Tibial artery (tissue), 4 donors: ENCODE measurements at regions not wholly inside any gene's neighbourhood (a gene's known extent, or its start where the extent isn't known, plus 50 kb on each side); places are given as distances from the start of the nearest gene placed in this dataset.
"Not testable (repeated sequence)": the region's sequence is repeated elsewhere in the genome, so short reads cannot be mapped to it uniquely, and the experiment has no call there.

Experiments used
- DNase-seq, 2 donors: peaks; one replicate each; pipeline ENCODE4 v3.0.0-alpha.2; 2019
- H3K27ac ChIP-seq, 2 donors: fragments of 200-600 bp; sonication (generic) in 1 of 2; 1 replicate in 1 of 2; 2 replicates in 1 of 2; pipeline ENCODE4 v1.5.1; 2018 to 2019; ENCODE audit warnings: mild to moderate bottlenecking in 1 of 2
- H3K27me3 ChIP-seq, 2 donors: fragments of 200-600 bp; sonication (generic) in 1 of 2; one replicate each; pipeline versions ENCODE4 v1.5.1 to v1.6.0; 2016 to 2019
- H3K36me3 ChIP-seq, 3 donors: fragments of 200-600 bp; sonication (generic) in 2 of 3; one replicate each; pipeline ENCODE4 v1.5.1; 2016 to 2019; ENCODE audit warnings: mild to moderate bottlenecking in 2 of 3
- H3K4me1 ChIP-seq, 4 donors: fragments of 200-600 bp; sonication (generic) in 2 of 4; 1 replicate in 3 of 4; 2 replicates in 1 of 4; pipeline ENCODE4 v1.5.1; 2016 to 2019
- H3K4me3 ChIP-seq, 2 donors: fragments of 200-600 bp; sonication (generic) in 1 of 2; 1 replicate in 1 of 2; 2 replicates in 1 of 2; pipeline ENCODE4 v1.5.1; 2018 to 2019; ENCODE audit warnings: mild to moderate bottlenecking in 2 of 2
- H3K9me3 ChIP-seq, 3 donors: fragments of 200-600 bp; sonication (generic) in 1 of 3; one replicate each; pipeline ENCODE4 v1.5.1; 2016 to 2019
- intact Hi-C: fragments of 100-400 bp; cut with DNase I; formaldehyde crosslinking; loops from one replicate; pipeline ENCODE4 v1.15.0; 2023; ENCODE audit warnings: low total_unique reads
- TF ChIP-seq, protein P1 (sequence below), 2 experiments: fragments of 200-600 bp in 1 of 2; fragments of 450-650 bp in 1 of 2; IDR thresholded peaks; one replicate each; pipeline ENCODE4 v1.5.1; 2017 to 2019; ENCODE audit warnings: antibody characterized with exemption in 2 of 2, mild to moderate bottlenecking in 1 of 2, moderate library complexity in 1 of 2

- Histone ChIP-seq H3K9me3 (no peaks in the 10 kb centered on the region), H3K27ac (no peak overlapping the region), H3K27me3 (no peaks in the 10 kb centered on the region), H3K4me1 (no peaks in the 10 kb centered on the region), H3K36me3 (no peaks in the 10 kb centered on the region), H3K4me3 (no peak overlapping the region)
- intact Hi-C loops: no loop called here
- TF ChIP-seq, protein P1, sequence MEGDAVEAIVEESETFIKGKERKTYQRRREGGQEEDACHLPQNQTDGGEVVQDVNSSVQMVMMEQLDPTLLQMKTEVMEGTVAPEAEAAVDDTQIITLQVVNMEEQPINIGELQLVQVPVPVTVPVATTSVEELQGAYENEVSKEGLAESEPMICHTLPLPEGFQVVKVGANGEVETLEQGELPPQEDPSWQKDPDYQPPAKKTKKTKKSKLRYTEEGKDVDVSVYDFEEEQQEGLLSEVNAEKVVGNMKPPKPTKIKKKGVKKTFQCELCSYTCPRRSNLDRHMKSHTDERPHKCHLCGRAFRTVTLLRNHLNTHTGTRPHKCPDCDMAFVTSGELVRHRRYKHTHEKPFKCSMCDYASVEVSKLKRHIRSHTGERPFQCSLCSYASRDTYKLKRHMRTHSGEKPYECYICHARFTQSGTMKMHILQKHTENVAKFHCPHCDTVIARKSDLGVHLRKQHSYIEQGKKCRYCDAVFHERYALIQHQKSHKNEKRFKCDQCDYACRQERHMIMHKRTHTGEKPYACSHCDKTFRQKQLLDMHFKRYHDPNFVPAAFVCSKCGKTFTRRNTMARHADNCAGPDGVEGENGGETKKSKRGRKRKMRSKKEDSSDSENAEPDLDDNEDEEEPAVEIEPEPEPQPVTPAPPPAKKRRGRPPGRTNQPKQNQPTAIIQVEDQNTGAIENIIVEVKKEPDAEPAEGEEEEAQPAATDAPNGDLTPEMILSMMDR (IDR thresholded peaks at IDR 0.05): no peak
- DNase-seq: no peak
Observed at GRCh38 chr5:100668511-100668910, 133.3 kb downstream of the FAM174A start.

DNA sequence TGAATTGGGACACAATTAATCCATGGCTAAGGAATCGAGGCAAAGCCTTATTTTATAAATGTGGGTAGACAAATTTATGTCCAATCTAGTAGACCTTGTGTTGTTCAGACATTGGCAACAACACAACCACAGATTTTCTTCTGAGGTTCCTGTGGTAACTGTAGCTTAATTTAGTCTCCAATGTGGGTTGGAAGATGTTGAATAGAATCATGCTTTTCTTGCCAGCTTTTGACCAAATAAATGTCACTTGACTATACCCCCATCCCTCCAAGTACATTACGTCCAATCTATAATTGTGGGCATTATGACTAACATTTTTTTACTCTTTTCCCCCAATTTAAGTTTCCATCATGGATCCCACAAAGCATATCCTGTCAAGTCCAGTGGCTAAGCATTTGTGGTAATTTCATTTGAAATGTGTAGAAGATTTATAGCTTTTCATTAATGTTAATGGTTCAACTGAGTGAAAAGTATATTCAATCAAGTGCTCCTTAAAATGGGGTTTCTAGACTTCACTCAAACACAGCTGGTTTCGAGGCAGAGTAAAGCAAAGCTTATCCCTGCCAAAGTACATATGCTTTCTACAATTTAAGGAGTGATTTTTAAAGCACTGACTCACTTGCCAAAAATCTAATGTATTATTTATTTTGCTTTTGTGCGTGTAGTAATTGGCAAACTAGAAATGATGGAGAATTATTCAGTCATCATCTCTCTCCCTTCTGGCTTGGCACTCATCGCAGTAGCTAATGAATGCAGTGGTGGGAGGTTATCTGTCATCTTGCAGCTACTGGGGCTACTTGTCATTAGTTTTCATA is 141.8 kb downstream of the FAM174A start:
- DNase-seq: no peak
- intact Hi-C loops: no loop called here
- Histone ChIP-seq H3K27me3 (no peaks in the 10 kb centered on the region), H3K27ac (no peak overlapping the region), H3K4me1 (peaks cover 0 to 15% (median 4%) of the 10 kb centered on the region in 4 donors), H3K4me3 (no peak overlapping the region), H3K9me3 (no peaks in the 10 kb centered on the region), H3K36me3 (no peaks in the 10 kb centered on the region)
- TF ChIP-seq, protein P1 (IDR thresholded peaks at IDR 0.05): no peak

DNA sequence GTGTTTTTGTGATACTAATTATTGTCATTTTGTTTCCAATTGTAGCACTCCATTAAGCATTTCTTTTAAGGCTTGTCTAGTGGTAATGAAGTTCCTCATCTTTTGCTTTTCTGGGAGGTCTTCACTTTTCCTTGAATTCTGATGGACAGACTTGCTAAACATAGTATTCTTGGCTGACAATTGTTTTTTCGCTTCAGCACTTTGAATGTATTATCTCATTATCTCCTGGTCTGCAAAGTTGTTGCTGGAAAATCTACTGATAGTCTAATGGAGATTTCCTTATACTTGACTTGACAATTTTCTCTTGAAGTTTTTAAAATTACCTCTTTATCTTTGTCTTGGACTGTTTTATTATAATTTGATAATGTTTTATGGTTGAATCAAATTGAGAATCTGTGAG is 147.5 kb downstream of the FAM174A start:
- Histone ChIP-seq H3K27ac (no peak overlapping the region), H3K36me3 (no peaks in the 10 kb centered on the region), H3K4me3 (no peak overlapping the region), H3K9me3 (peaks cover 0 to 11% (median 4%) of the 10 kb centered on the region in 3 donors), H3K4me1 (peaks cover 0 to 5% (median 0%) of the 10 kb centered on the region in 4 donors), H3K27me3 (no peaks in the 10 kb centered on the region)
- DNase-seq: no peak
- TF ChIP-seq, protein P1 (IDR thresholded peaks at IDR 0.05): no peak
- intact Hi-C loops: no loop called here

- no peaks in the 10 kb centered on the region for H3K4me1 ChIP-seq
- peaks cover 0 to 11% (median 4%) of the 10 kb centered on the region in 3 donors for H3K9me3 ChIP-seq
- no peaks in the 10 kb centered on the region for H3K36me3 ChIP-seq
- no peak for DNase-seq
- no peaks in the 10 kb centered on the region for H3K27me3 ChIP-seq
- H3K4me3 ChIP-seq: no peak overlapping the region
- intact Hi-C loops: no loop called here
- H3K27ac ChIP-seq: no peak overlapping the region
- TF ChIP-seq, protein P1 (IDR thresholded peaks at IDR 0.05): no peak
Observed at GRCh38 chr5:100683881-100684280, 148.7 kb downstream of the FAM174A start.

- H3K4me3 ChIP-seq, intact Hi-C loops, H3K27ac ChIP-seq, H3K27me3 ChIP-seq, H3K4me1 ChIP-seq, DNase-seq, H3K36me3 ChIP-seq: not testable (repeated sequence)
- H3K9me3 ChIP-seq: peaks cover 0 to 11% (median 4%) of the 10 kb centered on the region in 3 donors
Observed at GRCh38 chr5:100685122-100685521, 149.9 kb downstream of the FAM174A start.

DNA sequence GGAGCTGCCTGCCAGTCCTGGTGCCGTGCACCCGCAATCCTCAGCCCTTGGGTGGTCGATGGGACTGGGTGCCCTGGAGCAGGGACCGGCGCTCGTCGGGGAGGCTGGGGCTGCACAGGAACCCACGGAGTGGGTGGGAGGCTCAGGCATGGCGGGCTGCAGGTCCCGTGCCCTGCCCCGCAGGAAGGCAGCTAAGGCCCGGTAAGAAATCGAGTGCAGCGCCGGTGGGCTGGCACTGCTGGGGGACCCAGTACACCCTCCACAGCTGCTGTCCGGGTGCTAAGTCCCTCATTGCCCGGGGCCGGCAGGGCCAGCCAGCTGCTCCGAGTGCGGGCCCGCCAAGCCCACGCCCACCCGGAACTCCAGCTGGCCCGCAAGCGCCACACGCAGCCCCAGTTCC is 153.7 kb downstream of the FAM174A start:
- H3K36me3 ChIP-seq, H3K9me3 ChIP-seq, H3K27ac ChIP-seq, H3K27me3 ChIP-seq, intact Hi-C loops, H3K4me3 ChIP-seq, H3K4me1 ChIP-seq, DNase-seq: not testable (repeated sequence)
